ENCODE measurements at regions not wholly inside any gene's neighbourhood (a gene's known extent, or its start where the extent isn't known, plus 50 kb on each side); places are given as distances from the start of the nearest gene placed in this dataset.

DNA sequence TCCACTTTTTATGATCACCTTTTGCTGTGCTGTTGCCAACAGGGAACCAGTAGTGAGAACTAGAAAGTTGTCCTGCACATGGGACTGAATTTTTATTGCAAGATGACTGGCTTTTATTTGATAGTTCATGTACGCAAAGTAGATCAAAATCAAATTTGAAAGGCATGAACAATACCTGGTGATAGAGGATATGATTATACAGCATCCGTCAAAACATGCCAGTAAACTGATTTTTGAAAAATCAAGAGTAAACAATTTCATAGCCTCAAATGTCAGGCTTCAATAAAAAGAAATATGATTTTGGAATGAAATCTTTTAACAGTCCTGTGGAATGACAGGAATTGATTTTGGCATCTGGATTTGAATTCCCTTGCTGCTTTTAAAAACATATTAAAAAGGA is 219.6 kb upstream of the LRRN1 start:
- ATAC-seq (no peak), DNase-seq (ENCODE audit: low spot score) (no peak)

DNA sequence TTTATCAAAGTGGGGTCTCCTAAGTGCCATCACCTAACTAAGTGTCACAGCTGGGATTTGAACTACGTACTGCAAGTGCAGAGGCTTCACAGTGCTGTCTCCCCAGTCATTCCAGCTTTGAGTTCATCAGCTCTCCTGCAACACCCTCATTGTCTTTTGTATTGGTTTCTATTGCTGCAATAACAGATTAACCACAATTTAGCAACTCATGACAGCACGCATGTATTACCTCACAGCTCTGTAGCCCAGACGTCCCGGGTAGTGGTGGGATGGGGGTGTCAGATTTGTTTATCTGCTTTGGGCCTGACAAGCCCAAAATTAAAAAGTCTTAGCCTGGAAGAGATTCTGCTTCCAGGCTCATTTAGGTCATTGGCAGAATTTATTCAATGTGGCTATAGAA is 220.5 kb upstream of the LRRN1 start:
- no peak for DNase-seq (ENCODE audit: low spot score)
- ATAC-seq, result no peak

DNA sequence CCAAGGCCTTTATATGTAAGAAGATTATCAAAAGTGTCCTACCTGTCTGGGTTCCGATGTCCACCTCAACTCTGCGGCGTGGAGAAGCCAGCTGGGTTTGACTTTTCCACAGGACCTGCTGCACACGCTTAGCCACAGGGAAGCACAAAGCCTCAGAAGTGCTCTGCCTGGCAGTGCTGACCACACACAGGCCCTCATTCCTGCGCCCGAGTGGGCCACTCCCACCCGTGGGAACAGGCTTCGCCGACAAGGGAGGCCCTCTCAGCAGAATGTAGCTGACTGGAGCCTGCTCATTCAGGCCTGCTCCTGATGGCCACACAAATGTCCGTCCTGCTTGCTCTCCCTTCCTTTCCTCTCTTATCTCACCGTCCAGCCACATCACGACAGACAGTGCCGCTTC is 221.4 kb upstream of the LRRN1 start:
- DNase-seq (ENCODE audit: low spot score) (no peak), ATAC-seq (no peak)

DNA sequence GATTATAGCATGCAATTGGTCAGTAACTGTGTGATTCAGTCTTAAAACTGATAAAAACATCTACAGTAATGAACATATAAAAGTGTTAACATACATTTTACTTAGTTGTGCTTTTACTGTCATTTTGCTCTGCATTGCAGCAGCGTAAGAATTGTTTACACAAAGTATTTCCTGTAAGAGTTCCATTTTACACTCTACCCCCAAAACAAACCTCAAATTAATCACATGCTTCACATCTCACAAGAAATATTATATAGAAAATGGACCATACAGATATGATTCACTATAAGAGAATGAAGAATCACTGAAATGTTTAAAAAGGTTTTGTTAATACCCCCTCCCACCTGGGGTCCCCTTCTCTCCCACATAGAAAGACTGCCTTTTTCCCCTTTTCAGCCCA is 225.9 kb upstream of the LRRN1 start:
- DNase-seq (ENCODE audit: low spot score) (no peak), ATAC-seq (no peak)

DNA sequence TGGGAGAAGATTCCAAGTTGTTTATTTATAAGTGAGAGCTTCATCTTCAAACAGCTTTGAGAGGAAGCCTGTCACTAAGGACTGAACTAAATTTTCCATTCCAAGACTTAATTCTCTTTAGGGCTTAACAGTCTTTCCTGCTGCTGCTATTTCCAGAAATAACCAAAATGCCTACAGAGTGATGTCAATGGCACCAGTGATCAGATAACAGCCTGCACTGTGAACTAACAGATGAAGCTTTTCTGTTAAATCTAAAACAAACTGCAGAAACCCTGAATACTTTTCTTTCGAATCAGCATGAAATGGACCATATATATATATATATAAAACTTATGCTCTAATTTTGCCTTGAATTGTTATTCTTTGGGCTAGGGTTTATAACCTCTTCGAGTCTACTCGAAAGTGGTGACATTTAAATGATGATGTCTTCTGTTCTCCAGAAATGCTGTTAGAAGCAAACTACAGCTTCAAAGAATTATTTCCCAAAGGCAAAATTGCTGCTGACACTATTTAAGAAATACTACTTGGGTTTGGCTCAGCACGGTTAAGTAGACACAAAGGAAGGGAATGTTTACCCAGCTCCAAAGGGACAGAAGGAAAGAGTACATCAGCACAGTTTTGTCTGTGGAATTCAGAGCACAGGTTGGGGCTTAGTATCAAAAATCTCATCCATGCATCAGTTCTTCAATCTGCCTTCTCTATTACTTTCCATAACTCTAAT is 238.5 kb upstream of the LRRN1 start:
- ATAC-seq (no peak), DNase-seq (ENCODE audit: low spot score) (no peak)

DNA sequence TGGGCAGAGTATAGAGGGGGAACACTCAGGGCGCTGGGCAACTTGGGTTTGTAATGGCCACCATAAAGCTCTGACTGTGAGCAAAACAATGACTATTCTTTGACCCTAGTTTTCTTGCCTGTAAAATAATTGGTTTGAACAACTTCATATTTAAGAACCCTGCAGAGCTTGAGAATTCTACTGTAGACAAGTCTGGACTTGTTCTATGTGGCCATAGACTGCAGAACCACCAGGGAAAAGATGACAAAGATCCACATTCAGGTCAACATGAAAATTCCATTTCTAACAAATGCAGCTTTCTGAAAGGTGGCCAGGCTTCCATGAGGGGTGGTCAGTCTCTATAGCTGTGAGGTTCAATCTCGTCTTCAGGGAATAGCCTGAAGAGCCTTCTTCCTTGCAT is 239.4 kb upstream of the LRRN1 start:
- ATAC-seq, result no peak
- DNase-seq (ENCODE audit: low spot score), result no peak

DNA sequence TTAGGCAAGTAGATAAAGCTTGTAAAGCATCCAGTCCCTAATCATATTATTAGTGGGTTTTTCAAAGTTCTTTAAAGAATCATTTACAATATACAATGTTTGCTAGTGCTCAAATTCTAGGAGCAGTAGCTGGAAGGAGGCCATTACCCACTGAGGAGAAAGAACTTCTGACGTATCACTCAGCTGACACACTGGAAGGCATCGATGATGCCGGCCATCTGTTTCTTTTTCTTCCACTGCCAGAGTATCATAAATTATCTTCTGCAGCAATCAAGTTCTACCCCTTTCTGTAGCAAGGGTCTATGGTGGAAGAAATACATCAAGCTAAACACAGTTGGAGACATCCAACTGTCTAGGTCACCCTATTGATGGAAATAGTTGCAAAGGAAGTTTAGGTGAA is 243.2 kb upstream of the LRRN1 start:
- DNase-seq (ENCODE audit: low spot score), result no peak

DNA sequence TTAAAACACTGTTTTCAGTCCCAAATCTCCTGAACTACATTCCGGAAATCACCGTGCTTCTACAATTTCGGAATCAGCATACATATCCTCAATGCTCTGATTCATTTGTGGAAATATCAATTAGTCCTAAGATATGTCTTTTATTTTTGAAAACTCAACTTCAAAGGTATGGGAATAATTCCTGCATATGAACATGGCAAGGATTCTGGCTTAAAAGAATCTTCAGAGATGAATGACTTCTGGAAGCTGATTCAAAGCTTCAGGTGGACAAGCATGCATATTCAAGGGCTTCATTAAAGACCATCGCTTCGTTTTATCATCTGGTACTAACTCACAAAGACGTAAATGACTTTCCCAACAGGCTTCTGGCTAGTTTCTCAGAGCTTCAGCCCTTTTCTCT is 246.0 kb upstream of the LRRN1 start:
- DNase-seq (ENCODE audit: low spot score) (no peak), ATAC-seq (no peak)

More for the DNA sequence above, 243.2 kb upstream of the LRRN1 start:
- ATAC-seq, result no peak

DNA sequence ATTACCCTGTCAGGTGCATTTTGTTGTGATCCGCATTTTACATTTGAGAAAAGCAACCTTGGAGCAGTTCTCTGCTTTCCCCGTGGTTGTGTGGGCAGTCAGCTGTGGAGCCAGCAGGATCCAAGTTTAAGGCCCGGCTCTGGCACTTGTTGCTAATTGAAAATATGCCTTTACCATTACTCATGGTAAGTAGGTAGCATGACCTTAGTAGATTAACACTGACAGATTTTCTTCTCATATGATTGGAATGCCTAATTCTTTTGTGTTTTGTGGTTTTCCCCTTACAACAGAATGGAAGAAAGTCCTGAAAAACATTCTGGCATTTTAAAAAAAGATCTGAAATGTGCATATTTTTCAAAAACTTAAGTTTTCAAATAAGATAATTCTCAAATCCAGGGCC is 246.5 kb upstream of the LRRN1 start:
- ATAC-seq (no peak), DNase-seq (ENCODE audit: low spot score) (no peak)

DNA sequence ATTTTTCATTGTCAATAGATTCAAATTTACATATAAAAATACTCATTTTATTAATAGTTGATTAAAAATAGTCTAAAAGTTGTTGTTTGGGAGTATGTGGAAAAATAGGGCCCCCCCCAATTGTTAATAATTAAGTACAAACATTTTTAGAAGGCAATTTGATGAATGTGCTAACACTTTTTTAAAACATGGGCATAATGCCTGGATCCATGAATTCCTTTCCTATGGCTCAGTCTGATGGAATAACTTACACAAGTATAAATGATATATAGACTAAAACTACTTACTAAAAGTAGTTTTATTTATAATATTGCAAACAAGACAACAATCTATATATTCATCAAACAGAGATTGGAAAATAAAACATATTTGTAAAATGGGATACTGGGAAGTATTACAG is 247.2 kb upstream of the LRRN1 start:
- no peak for DNase-seq (ENCODE audit: low spot score)
- ATAC-seq, result no peak

DNA sequence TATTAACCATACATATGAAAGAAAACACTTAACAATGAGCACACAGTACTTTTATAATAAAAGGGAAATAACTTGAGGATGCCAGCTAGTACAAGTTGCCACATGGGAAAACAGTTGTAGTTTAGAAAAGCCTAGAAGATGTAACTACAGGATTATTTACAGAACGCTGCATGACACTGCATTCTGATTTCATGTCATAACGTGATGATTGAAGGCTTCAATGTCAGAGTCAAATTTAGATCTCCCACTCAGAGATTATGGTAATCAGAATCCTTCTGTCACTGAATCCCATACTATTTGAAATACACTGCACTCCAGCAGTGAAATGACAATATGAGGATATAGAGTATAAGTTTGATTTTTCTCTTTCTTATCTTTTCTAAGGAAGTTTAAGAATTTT is 253.9 kb upstream of the LRRN1 start:
- no peak for DNase-seq (ENCODE audit: low spot score)
- ATAC-seq, result no peak

DNA sequence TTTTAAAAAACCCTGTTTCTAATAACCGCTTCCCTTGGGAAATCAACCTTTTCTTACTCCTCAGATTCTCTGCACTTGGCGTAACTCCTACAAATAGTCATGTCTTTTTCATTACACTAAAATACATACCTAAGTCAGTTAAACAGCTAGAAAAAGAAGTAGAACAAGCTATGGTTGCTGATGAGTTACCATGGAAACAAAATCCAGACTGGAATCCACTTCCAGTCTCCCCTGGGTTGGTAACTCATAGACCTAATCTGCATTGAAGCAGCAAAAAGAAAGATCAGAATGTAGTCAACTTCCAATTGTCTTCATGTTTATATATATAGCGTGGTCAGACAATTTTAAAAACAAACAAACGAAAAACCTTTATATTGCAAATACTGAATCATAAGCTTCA is 260.8 kb upstream of the LRRN1 start:
- DNase-seq (ENCODE audit: low spot score) (no peak), ATAC-seq (no peak)

DNA sequence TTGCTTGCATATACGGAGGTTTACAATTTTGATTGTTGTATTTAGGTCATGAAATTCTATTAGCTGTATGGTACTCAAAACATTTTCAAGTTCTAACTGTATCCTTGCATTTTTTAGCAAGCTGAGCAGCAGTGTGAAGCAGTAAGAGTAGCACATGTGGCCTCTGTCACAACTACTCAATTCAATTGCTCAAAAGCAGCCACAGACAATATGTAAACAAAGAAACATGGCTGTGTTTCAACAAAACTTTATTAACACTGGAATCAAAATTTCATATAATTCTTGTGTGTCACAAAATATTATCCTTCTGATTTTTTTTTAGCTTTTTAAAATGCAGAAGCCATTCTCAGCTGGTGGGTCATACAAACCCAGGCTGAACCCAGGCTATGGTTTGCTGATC is 266.7 kb upstream of the LRRN1 start:
- ATAC-seq, result no peak

DNA sequence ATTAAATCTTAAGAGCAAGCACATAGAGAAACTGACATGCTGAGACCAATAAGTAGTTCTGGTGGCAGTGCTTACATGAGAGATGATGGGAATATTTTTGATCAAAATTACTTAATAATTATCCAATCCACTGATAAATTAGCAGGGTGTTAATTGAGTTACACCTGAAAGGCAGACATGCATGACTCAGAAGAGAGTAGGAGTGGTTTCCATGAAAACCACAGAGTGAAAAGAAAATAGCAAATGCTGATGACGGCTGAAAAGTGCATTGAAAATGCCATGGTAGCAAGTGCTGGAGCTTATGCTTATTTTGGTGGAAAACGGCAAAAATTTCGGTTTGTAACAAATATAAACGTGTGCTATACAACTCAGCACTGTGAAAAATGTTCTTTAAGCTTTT is 267.8 kb upstream of the LRRN1 start:
- DNase-seq (ENCODE audit: low spot score) (no peak), ATAC-seq (no peak)

More for the DNA sequence above, 266.7 kb upstream of the LRRN1 start:
- no peak for DNase-seq (ENCODE audit: low spot score)

DNA sequence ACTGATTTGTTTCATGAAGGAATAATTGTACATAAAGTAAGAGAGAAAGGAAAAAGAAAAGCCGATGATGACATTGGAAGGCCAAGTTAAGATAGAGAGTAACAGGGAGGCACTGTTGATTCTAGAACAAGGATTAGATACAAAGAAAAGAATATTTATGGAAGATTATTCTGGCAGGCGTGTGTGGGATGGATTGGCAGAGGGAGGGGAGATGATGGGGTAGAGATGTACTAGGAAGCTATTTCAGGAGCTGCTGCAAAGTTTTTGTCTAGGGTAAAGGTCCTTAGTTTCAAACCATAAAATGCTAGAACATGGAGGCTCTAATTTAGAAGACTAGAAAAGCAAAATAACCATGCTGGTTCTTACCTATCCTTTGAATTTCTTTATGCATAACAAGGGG is 280.0 kb upstream of the LRRN1 start:
- DNase-seq (ENCODE audit: low spot score), result no peak
- ATAC-seq, result no peak

DNA sequence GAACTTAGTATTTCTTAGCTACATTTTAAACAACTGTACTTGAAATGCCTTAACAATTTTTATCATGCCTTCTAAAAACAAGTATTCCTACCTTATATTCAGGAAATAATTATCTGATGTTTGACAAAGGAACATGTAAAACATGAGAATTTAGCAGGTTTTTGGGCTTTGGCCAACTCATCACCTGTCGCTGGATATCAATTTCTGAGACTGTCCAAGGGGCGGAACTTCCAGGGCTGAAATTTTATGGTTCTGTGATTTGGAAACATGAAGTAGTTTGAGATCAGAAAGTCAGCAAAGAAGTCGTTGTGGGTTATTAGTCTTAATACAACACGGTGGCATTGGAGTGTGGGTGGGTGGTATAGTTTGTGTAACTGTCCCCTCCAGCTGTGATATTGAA is 282.2 kb upstream of the LRRN1 start:
- no peak for DNase-seq (ENCODE audit: low spot score)

DNA sequence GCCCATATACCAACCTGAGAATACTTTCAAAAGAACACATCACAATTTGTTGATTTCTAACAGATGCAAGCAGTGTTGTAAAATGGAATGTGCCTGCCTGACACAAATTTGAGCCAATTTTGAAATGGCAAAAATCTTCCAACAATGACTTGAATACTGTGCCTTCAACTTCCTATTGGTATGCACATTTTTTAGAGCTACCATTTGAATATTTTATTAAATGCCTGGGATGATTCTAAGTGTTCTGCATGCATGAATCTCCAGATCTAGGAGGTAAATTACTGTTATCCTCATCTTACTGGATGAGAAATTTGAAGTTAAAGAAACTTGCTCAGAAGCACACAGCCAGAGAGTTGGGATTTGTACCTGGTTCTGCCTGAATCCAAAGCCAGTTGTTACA is 282.8 kb upstream of the LRRN1 start:
- ATAC-seq, result no peak

More for the DNA sequence above, 282.2 kb upstream of the LRRN1 start:
- no peak for ATAC-seq

DNA sequence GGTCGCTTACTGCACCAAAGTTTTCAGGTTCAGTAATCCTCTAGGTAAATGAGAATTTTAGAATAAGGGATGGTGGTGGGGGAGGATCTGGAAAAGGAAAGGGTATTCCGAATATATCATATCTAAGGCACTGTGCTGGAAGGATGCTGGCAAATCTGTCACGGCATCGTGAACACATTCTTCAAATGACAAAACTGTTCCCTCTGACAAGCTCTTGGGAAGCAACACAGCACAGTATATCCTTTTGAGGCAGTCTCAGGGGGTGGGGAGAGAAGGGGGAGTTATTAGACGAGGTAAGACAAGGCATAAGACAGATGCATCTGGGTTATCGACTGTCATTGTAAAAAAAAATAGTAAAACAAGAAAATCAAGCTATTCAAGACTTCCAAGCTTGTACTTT is 289.6 kb upstream of the LRRN1 start:
- DNase-seq (ENCODE audit: low spot score) (no peak), ATAC-seq (no peak)

More for the DNA sequence above, 282.8 kb upstream of the LRRN1 start:
- DNase-seq (ENCODE audit: low spot score), result no peak

DNA sequence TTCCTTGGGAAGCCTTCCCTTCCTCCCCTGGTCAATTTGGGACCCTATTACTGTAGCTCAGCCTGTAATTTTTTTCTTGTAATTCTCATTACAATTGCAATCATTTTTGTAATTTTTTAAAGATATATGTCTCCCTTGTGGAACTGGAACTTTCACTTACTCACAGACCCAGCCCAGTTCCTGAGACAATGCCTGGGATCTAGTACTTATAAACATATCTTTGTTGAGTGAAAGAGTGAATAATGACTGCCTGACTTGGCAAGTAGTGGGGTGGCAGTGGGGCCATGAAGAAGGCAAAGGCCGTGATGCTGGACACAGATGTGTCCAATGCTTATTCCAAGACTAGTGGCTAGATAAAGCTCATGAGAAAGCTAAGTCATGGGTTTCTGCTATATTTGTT is 294.5 kb upstream of the LRRN1 start:
- ATAC-seq, result no peak
- DNase-seq (ENCODE audit: low spot score), result no peak

DNA sequence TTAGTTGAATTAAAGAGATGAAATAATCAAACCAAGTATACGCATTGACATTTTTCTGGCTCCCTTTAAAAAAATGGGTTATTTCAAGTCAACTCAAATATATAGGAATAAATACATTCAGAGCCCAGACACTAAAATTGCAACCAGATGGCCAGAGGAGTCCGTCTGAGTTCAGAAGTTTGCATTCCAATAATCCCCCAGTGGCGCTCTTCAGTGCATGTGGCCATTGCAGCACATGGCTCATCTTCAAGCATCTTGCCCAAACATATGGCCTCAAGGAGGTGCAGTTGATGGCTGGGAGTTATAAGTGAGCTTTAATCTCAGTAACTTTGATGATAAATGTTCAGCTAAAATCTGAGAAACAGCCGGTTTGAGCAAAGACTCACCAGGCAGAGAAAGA is 295.8 kb upstream of the LRRN1 start:
- DNase-seq (ENCODE audit: low spot score), result no peak
- no peak for ATAC-seq

DNA sequence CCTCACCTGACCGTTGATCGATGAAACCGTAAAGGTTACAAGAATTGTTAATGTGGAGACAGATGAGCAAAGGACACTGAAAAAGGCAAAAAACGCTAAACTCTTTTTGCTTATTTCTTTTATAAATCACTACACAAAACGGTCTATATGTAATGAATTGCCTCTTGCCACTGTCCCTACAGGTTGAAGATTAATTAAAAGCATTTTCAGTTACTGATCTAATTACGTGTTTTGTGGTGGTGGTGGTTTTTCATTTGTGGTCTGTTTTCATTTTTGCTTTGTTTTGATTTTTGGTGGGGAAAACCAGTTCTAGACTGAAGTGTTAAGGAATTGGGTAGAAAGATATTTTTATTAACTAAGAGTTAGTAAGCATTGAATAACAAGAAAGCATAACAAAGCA is 299.2 kb upstream of the LRRN1 start:
- ATAC-seq (no peak), DNase-seq (ENCODE audit: low spot score) (no peak)

DNA sequence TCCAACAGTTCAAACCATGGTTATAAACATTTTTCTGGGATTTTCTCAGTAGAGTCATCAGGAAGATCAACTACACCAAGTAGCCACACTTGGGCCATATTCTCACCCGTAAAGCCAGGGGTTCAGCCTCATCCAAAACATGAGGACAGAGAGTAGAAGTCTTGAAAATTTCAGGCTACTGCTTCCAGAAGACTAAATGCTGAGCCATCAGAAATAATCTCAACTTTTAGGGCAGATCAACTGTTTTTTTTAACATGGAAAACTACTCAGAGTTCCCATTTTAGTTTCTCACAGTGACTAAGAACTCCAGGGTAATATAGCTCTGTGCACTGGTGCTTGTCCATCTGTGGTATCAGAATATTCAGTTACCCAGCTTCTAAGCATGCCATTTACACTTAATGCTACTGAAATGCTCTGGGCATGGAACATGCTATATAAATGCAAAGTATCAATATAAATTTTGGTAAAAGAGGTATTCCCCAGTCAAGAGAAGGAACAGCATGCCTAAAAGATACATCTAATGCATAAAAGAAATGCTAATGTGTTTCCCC is 300.1 kb upstream of the LRRN1 start:
- DNase-seq (ENCODE audit: low spot score) (no peak), ATAC-seq (no peak)

DNA sequence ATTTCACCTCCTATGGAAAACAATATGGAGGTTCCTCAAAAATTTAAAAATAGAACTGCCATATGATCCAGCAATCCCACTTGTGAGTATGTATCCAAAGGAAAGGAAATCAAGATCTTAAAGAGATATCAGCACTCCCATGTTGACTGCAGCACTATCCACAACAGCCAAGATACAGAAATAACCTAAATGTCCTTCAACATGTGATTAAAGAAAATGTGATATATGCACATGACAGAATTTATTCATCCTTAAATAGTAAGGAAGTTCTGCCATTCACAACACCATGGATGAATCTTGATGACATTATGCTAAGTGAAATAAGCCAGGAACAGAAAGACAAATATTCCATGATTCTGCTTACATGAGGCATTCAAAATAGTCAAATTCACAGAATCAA is 303.6 kb upstream of the LRRN1 start:
- no peak for DNase-seq (ENCODE audit: low spot score)
- no peak for ATAC-seq

Measured in left lobe of liver (tissue), 2 donors.